ENCODE measurements at regions not wholly inside any gene's neighbourhood (a gene's known extent, or its start where the extent isn't known, plus 50 kb on each side); places are given as distances from the start of the nearest gene placed in this dataset.

GRCh38 chr7:65800890-65801341 is 72.0 kb upstream of the VKORC1L1 start:
- no peak overlapping the region for H3K4ac ChIP-seq (ENCODE audit: low read depth, low read length)
- no peak overlapping the region for H2BK5ac ChIP-seq (ENCODE audit: low read depth, low read length, poor library complexity, severe bottlenecking)
- peaks cover 8% of the 10 kb centered on the region for H3K9me1 ChIP-seq (ENCODE audit: insufficient read depth, low read length)
- in situ Hi-C loops (cut with MboI; ENCODE audit: low sequenced_read_pairs) (no loop called here), dilution Hi-C loops (cut with HindIII; ENCODE audit: low sequenced_read_pairs, unreplicated experiment) (no loop called here), intact Hi-C loops (cut with micrococcal nuclease) (no loop called here)
- no peak overlapping the region for H2AFZ ChIP-seq (replicated peaks; ENCODE audit: low read length, poor library complexity)
- H3K18ac ChIP-seq (ENCODE audit: low read depth, low read length): no peak overlapping the region
- no peak overlapping the region for H2AK9ac ChIP-seq (replicated peaks; ENCODE audit: low read depth, low read length, poor library complexity)
- H3K4me3 ChIP-seq (ENCODE audit: insufficient read depth, low read depth, low read length): no peak overlapping the region
- ATAC-seq (ENCODE audit: low read depth) (no peak), DNase-seq (no peak)
- ChIA-PET CTCF (no interaction called here), POLR2A (ENCODE audit: unreplicated experiment) (no interaction called here)
- H3K9me3 ChIP-seq (ENCODE audit: control insufficient read depth, insufficient read depth, low read length): no peaks in the 10 kb centered on the region
- H3K27ac ChIP-seq (ENCODE audit: insufficient read depth, low read length): no peak overlapping the region
- H3K9ac ChIP-seq (ENCODE audit: low read depth, low read length): no peak overlapping the region
- no peak overlapping the region for H2BK15ac ChIP-seq (ENCODE audit: low read depth, low read length)
- H2AK5ac ChIP-seq (ENCODE audit: low read depth, low read length): no peak overlapping the region
- H3K14ac ChIP-seq (replicated peaks; ENCODE audit: low read depth, low read length): no peak overlapping the region
- no peak overlapping the region for H3K23ac ChIP-seq (ENCODE audit: low read depth, low read length)
- no peaks in the 10 kb centered on the region for H3K27me3 ChIP-seq (ENCODE audit: control insufficient read depth, insufficient read depth, low read length)
- BruUV-seq (replicated peaks): no TSS peak
- H3K56ac ChIP-seq (ENCODE audit: extremely low read depth, insufficient read depth, low read length): no peak overlapping the region
- H3K36me3 ChIP-seq (ENCODE audit: control insufficient read depth, insufficient read depth, low read length): no peaks in the 10 kb centered on the region
- H4K20me1 ChIP-seq (ENCODE audit: insufficient read depth, low read length): no peaks in the 10 kb centered on the region
- H4K8ac ChIP-seq (ENCODE audit: low read depth in 2 of 2, low read length in 2 of 2): no peak overlapping the region
- TF ChIP-seq RAD21 (IDR thresholded peaks at IDR 0.05; ENCODE audit: low read length) (no peak), CEBPB (IDR thresholded peaks at IDR 0.05; ENCODE audit: low read depth, low read length) (peak; percentile 48)
- no peak overlapping the region for H3K4me2 ChIP-seq (ENCODE audit: low read depth, low read length)
- H4K5ac ChIP-seq (ENCODE audit: low read depth, low read length): no peak overlapping the region
- 79% methylated on average over 4 of the region's 6 CpGs; no CpG with 5 or more reads in 1 of the 2 experiments for WGBS, 2 experiments (ENCODE audit: extremely low coverage in 2 of 2, insufficient read length in 1 of 2)
- H4K91ac ChIP-seq (ENCODE audit: insufficient read depth, low read depth, low read length): no peak overlapping the region; the same call in 1 of the 2 replicates
- peaks cover 2% of the 10 kb centered on the region for H3K4me1 ChIP-seq (ENCODE audit: control insufficient read depth, insufficient read depth, low read length)
- no peaks in the 10 kb centered on the region for H3K79me1 ChIP-seq (ENCODE audit: low read depth in 1 of 2, low read length in 2 of 2)
- H2BK120ac ChIP-seq (ENCODE audit: low read depth, low read length): no peak overlapping the region
- H2BK20ac ChIP-seq (ENCODE audit: low read depth, low read length): no peak overlapping the region

All from IMR-90 (cell line).